ENCODE measurements at regions not wholly inside any gene's neighbourhood (a gene's known extent, or its start where the extent isn't known, plus 50 kb on each side); places are given as distances from the start of the nearest gene placed in this dataset.

DNA sequence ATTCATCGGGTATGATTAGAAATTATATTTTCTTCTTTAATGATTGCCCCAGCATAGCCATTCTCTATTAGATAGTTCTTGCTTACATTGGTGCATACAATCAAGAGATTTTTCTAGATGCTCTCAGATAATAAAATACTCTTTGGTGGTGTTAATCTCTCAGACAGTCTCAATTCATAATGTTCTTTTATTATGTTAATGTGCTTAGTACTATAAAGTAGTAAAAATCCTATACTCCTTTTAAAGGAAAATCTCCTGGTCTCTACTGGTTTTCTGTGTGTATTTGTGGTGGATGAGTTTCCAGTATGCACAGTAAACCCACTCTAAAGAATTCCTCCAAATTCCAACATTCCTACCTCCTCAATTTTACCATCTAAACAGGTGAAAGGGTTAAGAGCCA is 203.5 kb downstream of the FAT4 start:
- H3K36me3 ChIP-seq (replicated peaks in 1 of 2): no peaks in the 10 kb centered on the region
- no peaks in the 10 kb centered on the region for H3K9me3 ChIP-seq (replicated peaks in 1 of 3)
- no peak for DNase-seq
- H3K4me1 ChIP-seq (replicated peaks in 1 of 2): no peaks in the 10 kb centered on the region
- no peak overlapping the region for H3K4me3 ChIP-seq
- no peaks in the 10 kb centered on the region for H3K27me3 ChIP-seq
- intact Hi-C loops (cut with DNase I): no loop called here
- WGBS, 4 donors: 88 to 96% (median 93%) methylated on average over 1 of the region's 1 CpG
- H3K27ac ChIP-seq: no peak overlapping the region
- TF ChIP-seq POLR2A (IDR thresholded peaks at IDR 0.05): no peak
- TF ChIP-seq, protein P1, sequence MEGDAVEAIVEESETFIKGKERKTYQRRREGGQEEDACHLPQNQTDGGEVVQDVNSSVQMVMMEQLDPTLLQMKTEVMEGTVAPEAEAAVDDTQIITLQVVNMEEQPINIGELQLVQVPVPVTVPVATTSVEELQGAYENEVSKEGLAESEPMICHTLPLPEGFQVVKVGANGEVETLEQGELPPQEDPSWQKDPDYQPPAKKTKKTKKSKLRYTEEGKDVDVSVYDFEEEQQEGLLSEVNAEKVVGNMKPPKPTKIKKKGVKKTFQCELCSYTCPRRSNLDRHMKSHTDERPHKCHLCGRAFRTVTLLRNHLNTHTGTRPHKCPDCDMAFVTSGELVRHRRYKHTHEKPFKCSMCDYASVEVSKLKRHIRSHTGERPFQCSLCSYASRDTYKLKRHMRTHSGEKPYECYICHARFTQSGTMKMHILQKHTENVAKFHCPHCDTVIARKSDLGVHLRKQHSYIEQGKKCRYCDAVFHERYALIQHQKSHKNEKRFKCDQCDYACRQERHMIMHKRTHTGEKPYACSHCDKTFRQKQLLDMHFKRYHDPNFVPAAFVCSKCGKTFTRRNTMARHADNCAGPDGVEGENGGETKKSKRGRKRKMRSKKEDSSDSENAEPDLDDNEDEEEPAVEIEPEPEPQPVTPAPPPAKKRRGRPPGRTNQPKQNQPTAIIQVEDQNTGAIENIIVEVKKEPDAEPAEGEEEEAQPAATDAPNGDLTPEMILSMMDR (IDR thresholded peaks at IDR 0.05): no peak

DNA sequence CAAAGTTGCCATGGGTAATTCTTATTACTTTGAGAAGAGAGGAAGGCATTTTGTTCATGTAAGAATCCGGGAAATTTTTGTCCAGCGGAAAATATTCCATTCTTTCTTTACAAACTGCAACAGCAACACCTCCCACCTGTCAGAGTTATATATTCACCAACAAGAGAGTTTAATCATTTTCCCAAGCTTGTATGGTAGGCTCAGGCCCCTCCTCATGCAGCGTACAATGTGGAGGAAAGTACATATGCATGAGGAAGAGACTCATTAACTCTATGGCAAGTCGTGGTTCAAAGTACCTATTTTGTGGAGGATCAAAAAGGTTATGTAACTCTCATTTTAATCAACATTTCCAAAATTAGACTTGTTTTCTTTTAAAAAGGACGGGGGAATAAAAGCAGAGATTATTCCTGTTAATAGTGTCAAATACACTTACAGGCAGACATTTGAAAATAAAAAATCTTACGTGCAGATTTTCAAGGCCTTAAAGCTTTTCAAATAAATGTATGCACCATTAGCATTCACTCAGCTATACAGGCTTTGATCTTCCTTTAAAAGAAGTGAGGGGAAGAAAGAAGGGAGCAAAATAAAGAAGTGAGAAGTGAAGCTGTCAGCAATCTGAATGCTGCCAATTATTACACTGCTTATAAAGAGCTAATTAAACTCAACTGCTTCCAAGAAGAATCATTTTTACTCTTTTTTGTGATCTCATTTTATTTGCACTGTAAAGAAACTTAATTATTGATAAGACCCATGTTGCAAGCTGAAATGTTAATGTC is 204.8 kb downstream of the FAT4 start:
- no peak overlapping the region for H3K27ac ChIP-seq
- H3K4me1 ChIP-seq (replicated peaks in 1 of 2): no peaks in the 10 kb centered on the region
- no peak overlapping the region for H3K4me3 ChIP-seq
- TF ChIP-seq POLR2A (IDR thresholded peaks at IDR 0.05): no peak
- TF ChIP-seq, protein P1 (IDR thresholded peaks at IDR 0.05): no peak
- H3K36me3 ChIP-seq (replicated peaks in 1 of 2): no peaks in the 10 kb centered on the region
- 69 to 75% (median 69%) methylated on average over 6 of the region's 6 CpGs for WGBS, 4 donors
- DNase-seq: no peak
- no peaks in the 10 kb centered on the region for H3K27me3 ChIP-seq
- no peaks in the 10 kb centered on the region for H3K9me3 ChIP-seq (replicated peaks in 1 of 3)
- intact Hi-C loops (cut with DNase I): no loop called here

DNA sequence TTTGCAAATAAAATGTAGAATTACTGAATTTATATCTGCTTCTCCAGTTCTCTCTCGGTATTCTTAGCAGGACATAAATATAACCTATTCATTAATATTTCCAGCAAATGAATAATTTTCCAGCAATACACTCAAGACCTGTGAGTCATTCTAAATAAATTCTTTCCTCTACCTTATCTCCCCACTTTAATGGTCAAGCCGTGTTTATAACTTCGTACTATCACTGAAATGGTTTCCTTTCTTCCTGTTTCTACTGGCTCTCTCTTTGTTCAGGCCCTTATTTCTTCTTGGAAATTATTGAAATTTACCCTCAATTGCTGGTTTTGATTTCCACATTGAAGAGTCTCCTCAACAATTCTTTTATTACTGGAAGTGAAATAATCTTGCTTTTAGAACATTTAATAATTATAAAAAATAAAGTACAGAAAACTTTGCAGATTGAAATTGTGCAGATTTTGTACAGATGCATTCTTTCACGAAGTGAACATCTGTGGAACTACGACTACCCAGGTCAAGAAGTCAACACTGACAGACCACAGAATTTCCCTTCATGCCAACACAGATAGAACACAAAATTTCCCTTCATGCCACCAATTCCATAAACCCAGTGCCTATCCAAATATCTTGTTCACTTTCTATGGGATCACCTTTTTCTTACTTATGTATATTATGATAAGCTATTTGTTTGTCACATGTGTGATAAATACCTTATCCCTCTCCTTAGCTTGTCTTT is 205.7 kb downstream of the FAT4 start:
- intact Hi-C loops (cut with DNase I): no loop called here

DNA sequence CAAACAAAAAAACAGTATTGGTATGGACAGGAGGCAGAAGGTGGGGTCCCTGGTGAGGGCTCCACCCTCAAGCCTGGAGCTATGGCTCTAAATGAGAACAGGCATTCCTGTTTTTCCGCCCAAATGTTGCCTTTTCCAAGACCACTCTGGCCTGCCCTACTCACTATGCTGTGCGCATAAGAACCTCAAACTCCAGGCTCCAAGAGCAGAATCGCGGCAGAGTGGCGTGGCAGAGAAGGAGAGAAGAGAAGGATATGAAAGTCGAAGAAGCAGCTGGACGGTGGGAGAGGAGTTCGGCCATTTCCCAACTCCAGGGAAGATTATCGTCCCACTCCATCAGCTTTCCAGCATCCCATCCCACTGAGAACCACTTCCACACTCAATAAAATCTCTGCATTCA is 207.8 kb downstream of the FAT4 start:
- no peaks in the 10 kb centered on the region for H3K27me3 ChIP-seq

More for the DNA sequence above, 205.7 kb downstream of the FAT4 start:
- H3K9me3 ChIP-seq (replicated peaks in 1 of 3): no peaks in the 10 kb centered on the region
- no peak for DNase-seq
- no peak overlapping the region for H3K27ac ChIP-seq
- H3K27me3 ChIP-seq: no peaks in the 10 kb centered on the region
- 64 to 66% (median 66%) methylated on average over 5 of the region's 5 CpGs for WGBS, 4 donors
- H3K4me3 ChIP-seq: no peak overlapping the region
- no peaks in the 10 kb centered on the region for H3K36me3 ChIP-seq (replicated peaks in 1 of 2)
- H3K4me1 ChIP-seq (replicated peaks in 1 of 2): no peaks in the 10 kb centered on the region
- TF ChIP-seq, protein P1 (IDR thresholded peaks at IDR 0.05): no peak
- TF ChIP-seq POLR2A (IDR thresholded peaks at IDR 0.05): no peak

More for the DNA sequence above, 207.8 kb downstream of the FAT4 start:
- no peaks in the 10 kb centered on the region for H3K4me1 ChIP-seq (replicated peaks in 1 of 2)
- intact Hi-C loops (cut with DNase I): no loop called here
- no peak overlapping the region for H3K27ac ChIP-seq
- TF ChIP-seq, protein P1 (IDR thresholded peaks at IDR 0.05): no peak
- no peak for TF ChIP-seq POLR2A (IDR thresholded peaks at IDR 0.05)
- H3K4me3 ChIP-seq: no peak overlapping the region
- no peaks in the 10 kb centered on the region for H3K36me3 ChIP-seq (replicated peaks in 1 of 2)
- WGBS, 4 donors: 82 to 86% (median 85%) methylated on average over 9 of the region's 9 CpGs
- no peak for DNase-seq
- no peaks in the 10 kb centered on the region for H3K9me3 ChIP-seq (replicated peaks in 1 of 3)
